ENCODE measurements at regions not wholly inside any gene's neighbourhood (a gene's known extent, or its start where the extent isn't known, plus 50 kb on each side); places are given as distances from the start of the nearest gene placed in this dataset.

DNA sequence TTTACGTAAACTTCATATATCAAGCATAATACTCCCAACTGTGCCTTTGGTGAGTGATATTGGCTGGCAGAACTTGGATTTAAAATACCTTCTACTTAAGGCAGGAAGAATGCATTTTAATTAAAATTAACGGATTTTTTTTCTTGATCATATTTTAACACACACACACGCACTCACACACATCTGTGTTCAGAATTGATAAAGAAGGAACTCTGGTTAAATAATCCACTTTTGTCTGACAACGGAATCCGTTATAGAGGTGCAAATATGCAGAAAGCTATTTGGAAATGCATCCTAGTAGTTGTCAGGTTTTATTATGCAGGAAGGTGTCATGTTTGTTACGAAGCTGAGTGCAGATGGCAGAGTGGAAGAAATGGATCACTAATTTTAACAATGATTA lies 105.5 kb upstream of the ZNF536 start:
- TF ChIP-seq TEAD4 (IDR thresholded peaks at IDR 0.05; ENCODE audit: borderline replicate concordance, insufficient read depth): no peak
- no peak for TF ChIP-seq GABPA (IDR thresholded peaks at IDR 0.05; ENCODE audit: low read depth)
- no peak for TF ChIP-seq MXI1 (IDR thresholded peaks at IDR 0.05; ENCODE audit: low read depth, low read length)
- no peak for TF ChIP-seq JUND (IDR thresholded peaks at IDR 0.05)
- no peak for TF ChIP-seq FOSL2 (IDR thresholded peaks at IDR 0.05; ENCODE audit: borderline replicate concordance, low read depth)
- no peak for TF ChIP-seq MEF2A (IDR thresholded peaks at IDR 0.05; ENCODE audit: borderline replicate concordance, low read depth)
- TF ChIP-seq, protein P1, sequence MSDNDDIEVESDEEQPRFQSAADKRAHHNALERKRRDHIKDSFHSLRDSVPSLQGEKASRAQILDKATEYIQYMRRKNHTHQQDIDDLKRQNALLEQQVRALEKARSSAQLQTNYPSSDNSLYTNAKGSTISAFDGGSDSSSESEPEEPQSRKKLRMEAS (IDR thresholded peaks at IDR 0.05; ENCODE audit: low read depth): no peak
- no peak for TF ChIP-seq FOXM1 (IDR thresholded peaks at IDR 0.05; ENCODE audit: low read depth)
- no peak for TF ChIP-seq RXRA (IDR thresholded peaks at IDR 0.05; ENCODE audit: borderline replicate concordance, low read depth)
- TF ChIP-seq, protein P2, sequence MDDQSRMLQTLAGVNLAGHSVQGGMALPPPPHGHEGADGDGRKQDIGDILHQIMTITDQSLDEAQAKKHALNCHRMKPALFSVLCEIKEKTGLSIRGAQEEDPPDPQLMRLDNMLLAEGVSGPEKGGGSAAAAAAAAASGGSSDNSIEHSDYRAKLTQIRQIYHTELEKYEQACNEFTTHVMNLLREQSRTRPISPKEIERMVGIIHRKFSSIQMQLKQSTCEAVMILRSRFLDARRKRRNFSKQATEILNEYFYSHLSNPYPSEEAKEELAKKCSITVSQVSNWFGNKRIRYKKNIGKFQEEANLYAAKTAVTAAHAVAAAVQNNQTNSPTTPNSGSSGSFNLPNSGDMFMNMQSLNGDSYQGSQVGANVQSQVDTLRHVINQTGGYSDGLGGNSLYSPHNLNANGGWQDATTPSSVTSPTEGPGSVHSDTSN (IDR thresholded peaks at IDR 0.05): no peak
- TF ChIP-seq NRF1 (IDR thresholded peaks at IDR 0.05; ENCODE audit: low read depth, low read length): no peak
- TF ChIP-seq, protein P3, sequence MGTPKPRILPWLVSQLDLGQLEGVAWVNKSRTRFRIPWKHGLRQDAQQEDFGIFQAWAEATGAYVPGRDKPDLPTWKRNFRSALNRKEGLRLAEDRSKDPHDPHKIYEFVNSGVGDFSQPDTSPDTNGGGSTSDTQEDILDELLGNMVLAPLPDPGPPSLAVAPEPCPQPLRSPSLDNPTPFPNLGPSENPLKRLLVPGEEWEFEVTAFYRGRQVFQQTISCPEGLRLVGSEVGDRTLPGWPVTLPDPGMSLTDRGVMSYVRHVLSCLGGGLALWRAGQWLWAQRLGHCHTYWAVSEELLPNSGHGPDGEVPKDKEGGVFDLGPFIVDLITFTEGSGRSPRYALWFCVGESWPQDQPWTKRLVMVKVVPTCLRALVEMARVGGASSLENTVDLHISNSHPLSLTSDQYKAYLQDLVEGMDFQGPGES (IDR thresholded peaks at IDR 0.05; ENCODE audit: low read depth, low read length): no peak
- TF ChIP-seq TAF1 (IDR thresholded peaks at IDR 0.05; ENCODE audit: borderline replicate concordance, low read depth, low read length): no peak
- TF ChIP-seq, protein P4, sequence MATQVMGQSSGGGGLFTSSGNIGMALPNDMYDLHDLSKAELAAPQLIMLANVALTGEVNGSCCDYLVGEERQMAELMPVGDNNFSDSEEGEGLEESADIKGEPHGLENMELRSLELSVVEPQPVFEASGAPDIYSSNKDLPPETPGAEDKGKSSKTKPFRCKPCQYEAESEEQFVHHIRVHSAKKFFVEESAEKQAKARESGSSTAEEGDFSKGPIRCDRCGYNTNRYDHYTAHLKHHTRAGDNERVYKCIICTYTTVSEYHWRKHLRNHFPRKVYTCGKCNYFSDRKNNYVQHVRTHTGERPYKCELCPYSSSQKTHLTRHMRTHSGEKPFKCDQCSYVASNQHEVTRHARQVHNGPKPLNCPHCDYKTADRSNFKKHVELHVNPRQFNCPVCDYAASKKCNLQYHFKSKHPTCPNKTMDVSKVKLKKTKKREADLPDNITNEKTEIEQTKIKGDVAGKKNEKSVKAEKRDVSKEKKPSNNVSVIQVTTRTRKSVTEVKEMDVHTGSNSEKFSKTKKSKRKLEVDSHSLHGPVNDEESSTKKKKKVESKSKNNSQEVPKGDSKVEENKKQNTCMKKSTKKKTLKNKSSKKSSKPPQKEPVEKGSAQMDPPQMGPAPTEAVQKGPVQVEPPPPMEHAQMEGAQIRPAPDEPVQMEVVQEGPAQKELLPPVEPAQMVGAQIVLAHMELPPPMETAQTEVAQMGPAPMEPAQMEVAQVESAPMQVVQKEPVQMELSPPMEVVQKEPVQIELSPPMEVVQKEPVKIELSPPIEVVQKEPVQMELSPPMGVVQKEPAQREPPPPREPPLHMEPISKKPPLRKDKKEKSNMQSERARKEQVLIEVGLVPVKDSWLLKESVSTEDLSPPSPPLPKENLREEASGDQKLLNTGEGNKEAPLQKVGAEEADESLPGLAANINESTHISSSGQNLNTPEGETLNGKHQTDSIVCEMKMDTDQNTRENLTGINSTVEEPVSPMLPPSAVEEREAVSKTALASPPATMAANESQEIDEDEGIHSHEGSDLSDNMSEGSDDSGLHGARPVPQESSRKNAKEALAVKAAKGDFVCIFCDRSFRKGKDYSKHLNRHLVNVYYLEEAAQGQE (IDR thresholded peaks at IDR 0.05; ENCODE audit: low read depth, low read length): no peak
- no peak for TF ChIP-seq SMC3 (IDR thresholded peaks at IDR 0.05; ENCODE audit: low read depth, low read length)
- TF ChIP-seq, protein P5, sequence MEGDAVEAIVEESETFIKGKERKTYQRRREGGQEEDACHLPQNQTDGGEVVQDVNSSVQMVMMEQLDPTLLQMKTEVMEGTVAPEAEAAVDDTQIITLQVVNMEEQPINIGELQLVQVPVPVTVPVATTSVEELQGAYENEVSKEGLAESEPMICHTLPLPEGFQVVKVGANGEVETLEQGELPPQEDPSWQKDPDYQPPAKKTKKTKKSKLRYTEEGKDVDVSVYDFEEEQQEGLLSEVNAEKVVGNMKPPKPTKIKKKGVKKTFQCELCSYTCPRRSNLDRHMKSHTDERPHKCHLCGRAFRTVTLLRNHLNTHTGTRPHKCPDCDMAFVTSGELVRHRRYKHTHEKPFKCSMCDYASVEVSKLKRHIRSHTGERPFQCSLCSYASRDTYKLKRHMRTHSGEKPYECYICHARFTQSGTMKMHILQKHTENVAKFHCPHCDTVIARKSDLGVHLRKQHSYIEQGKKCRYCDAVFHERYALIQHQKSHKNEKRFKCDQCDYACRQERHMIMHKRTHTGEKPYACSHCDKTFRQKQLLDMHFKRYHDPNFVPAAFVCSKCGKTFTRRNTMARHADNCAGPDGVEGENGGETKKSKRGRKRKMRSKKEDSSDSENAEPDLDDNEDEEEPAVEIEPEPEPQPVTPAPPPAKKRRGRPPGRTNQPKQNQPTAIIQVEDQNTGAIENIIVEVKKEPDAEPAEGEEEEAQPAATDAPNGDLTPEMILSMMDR (IDR thresholded peaks at IDR 0.05): no peak
- TF ChIP-seq, protein P6, sequence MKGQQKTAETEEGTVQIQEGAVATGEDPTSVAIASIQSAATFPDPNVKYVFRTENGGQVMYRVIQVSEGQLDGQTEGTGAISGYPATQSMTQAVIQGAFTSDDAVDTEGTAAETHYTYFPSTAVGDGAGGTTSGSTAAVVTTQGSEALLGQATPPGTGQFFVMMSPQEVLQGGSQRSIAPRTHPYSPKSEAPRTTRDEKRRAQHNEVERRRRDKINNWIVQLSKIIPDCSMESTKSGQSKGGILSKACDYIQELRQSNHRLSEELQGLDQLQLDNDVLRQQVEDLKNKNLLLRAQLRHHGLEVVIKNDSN (IDR thresholded peaks at IDR 0.05; ENCODE audit: borderline replicate concordance, low read depth): no peak
- H2AFZ ChIP-seq (ENCODE audit: low read depth): no peak overlapping the region
- no peak overlapping the region for H3K4me3 ChIP-seq (ENCODE audit: low read depth in 2 of 2, low read length in 1 of 2)
- H3K9me2 ChIP-seq: no peaks in the 10 kb centered on the region
- H3K79me2 ChIP-seq (ENCODE audit: insufficient read depth): no peaks in the 10 kb centered on the region
- H3K4me2 ChIP-seq: no peak overlapping the region
- POLR2A ChIA-PET: no interaction called here
- no peaks in the 10 kb centered on the region for H3K36me3 ChIP-seq (replicated peaks in 1 of 2; ENCODE audit: control insufficient read depth in 1 of 2, insufficient read depth in 2 of 2, low read length in 1 of 2)
- no peak overlapping the region for H3K9ac ChIP-seq
- H3K27ac ChIP-seq (ENCODE audit: low read depth in 2 of 2, low read length in 1 of 2): no peak overlapping the region
- WGBS (ENCODE audit: low lambda C conversion rate): 28% methylated on average over 6 of the region's 6 CpGs
- no peaks in the 10 kb centered on the region for H3F3A ChIP-seq (replicated peaks; ENCODE audit: insufficient read depth)
- peaks cover 0 to 16% of the 10 kb centered on the region in 2 experiments; a peak in 1 of 4 replicates for H3K4me1 ChIP-seq (ENCODE audit: control insufficient read depth in 1 of 2, insufficient read depth in 2 of 2, low read depth in 1 of 2, low read length in 1 of 2)
- H4K20me1 ChIP-seq (ENCODE audit: insufficient read depth): no peaks in the 10 kb centered on the region
- H3K9me3 ChIP-seq: no peaks in the 10 kb centered on the region
- H3K27me3 ChIP-seq (ENCODE audit: insufficient read depth): no peaks in the 10 kb centered on the region
- CTCF ChIA-PET: no interaction called here
- DNase-seq: no peak

Measured in SK-N-SH (cell line).